ENCODE measurements at regions not wholly inside any gene's neighbourhood (a gene's known extent, or its start where the extent isn't known, plus 50 kb on each side); places are given as distances from the start of the nearest gene placed in this dataset.

- TF ChIP-seq, protein P1, sequence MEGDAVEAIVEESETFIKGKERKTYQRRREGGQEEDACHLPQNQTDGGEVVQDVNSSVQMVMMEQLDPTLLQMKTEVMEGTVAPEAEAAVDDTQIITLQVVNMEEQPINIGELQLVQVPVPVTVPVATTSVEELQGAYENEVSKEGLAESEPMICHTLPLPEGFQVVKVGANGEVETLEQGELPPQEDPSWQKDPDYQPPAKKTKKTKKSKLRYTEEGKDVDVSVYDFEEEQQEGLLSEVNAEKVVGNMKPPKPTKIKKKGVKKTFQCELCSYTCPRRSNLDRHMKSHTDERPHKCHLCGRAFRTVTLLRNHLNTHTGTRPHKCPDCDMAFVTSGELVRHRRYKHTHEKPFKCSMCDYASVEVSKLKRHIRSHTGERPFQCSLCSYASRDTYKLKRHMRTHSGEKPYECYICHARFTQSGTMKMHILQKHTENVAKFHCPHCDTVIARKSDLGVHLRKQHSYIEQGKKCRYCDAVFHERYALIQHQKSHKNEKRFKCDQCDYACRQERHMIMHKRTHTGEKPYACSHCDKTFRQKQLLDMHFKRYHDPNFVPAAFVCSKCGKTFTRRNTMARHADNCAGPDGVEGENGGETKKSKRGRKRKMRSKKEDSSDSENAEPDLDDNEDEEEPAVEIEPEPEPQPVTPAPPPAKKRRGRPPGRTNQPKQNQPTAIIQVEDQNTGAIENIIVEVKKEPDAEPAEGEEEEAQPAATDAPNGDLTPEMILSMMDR (conservative IDR thresholded peaks at IDR 0.05; ENCODE audit: low read depth, low read length): no peak
- DNase-seq (ENCODE audit: low read depth): no peak
- H3K4me3 ChIP-seq (ENCODE audit: low read depth, low read length): no peak overlapping the region
Measured at GRCh38 chr7:50856806-50857205, 74.1 kb upstream of the GRB10 start.

GRCh38 chr7:50856231-50856630, 73.5 kb upstream of the GRB10 start:
- no peak overlapping the region for H3K4me3 ChIP-seq (ENCODE audit: low read depth, low read length)
- TF ChIP-seq, protein P1 (conservative IDR thresholded peaks at IDR 0.05; ENCODE audit: low read depth, low read length): no peak
- DNase-seq (ENCODE audit: low read depth): no peak

- TF ChIP-seq, protein P1 (conservative IDR thresholded peaks at IDR 0.05; ENCODE audit: low read depth, low read length): no peak
- DNase-seq (ENCODE audit: low read depth): no peak
- H3K4me3 ChIP-seq (ENCODE audit: low read depth, low read length): no peak overlapping the region
Measured at GRCh38 chr7:50855526-50855925, 72.8 kb upstream of the GRB10 start.

DNA sequence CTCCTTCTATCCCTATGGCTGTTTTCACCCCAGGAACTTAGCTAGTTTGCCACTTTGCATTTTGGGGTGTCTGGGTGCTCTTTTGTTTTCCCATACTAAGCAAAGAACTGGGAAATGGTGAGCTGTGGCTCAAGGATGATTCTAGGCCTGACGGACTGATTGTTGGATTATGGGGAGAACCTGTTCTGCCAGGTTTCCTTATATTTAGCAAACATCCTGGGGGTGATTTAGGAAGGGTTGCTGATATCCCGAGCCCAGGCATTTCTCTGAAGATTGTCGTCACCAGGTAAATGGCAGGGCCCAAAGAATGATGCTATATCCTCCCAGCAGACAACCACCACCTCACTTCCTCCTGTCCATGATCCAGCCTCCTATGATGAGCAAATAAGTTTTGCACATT, 72.1 kb upstream of the GRB10 start:
- no peak for DNase-seq (ENCODE audit: low read depth)
- TF ChIP-seq, protein P1 (conservative IDR thresholded peaks at IDR 0.05; ENCODE audit: low read depth, low read length): no peak

GRCh38 chr7:50854247-50854646, 71.6 kb upstream of the GRB10 start:
- H3K4me3 ChIP-seq (ENCODE audit: low read depth, low read length): no peak overlapping the region
- TF ChIP-seq, protein P1 (conservative IDR thresholded peaks at IDR 0.05; ENCODE audit: low read depth, low read length): no peak
- DNase-seq (ENCODE audit: low read depth): no peak

More for the DNA sequence above, 72.1 kb upstream of the GRB10 start:
- no peak overlapping the region for H3K4me3 ChIP-seq (ENCODE audit: low read depth, low read length)

GRCh38 chr7:50853311-50853710, 70.6 kb upstream of the GRB10 start:
- TF ChIP-seq, protein P1 (conservative IDR thresholded peaks at IDR 0.05; ENCODE audit: low read depth, low read length): no peak
- DNase-seq (ENCODE audit: low read depth): no peak
- H3K4me3 ChIP-seq (ENCODE audit: low read depth, low read length): no peak overlapping the region

- no peak for DNase-seq (ENCODE audit: low read depth)
- TF ChIP-seq, protein P1 (conservative IDR thresholded peaks at IDR 0.05; ENCODE audit: low read depth, low read length): no peak
Measured at GRCh38 chr7:50852901-50853300, 70.2 kb upstream of the GRB10 start.

More at GRCh38 chr7:50852901-50853300, 70.2 kb upstream of the GRB10 start:
- no peak overlapping the region for H3K4me3 ChIP-seq (ENCODE audit: low read depth, low read length)

Measured in choroid plexus epithelial cell (primary cell).